ENCODE measurements at regions not wholly inside any gene's neighbourhood (a gene's known extent, or its start where the extent isn't known, plus 50 kb on each side); places are given as distances from the start of the nearest gene placed in this dataset.

DNA sequence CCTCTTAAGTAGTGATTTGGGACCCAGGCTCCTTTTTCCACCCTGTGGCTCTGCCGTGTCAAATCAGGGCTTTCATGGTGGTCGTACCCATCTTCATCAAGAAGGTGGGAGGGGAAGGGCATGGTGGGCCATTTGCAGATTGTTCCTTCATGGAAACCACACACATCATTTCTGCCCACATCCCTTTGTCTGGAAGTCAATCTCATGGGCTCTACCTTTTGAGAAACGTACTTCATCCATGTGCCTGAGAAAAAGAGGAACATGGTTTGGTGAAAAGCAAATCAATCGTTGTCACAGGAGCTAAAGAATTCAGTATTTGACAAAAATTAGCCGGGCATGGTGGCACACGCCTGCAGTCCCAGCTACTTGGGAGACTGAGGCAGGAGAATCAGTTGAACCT lies 233.4 kb downstream of the FOXO1 start:
- no peak for DNase-seq (ENCODE audit: low read depth)

- no peak for DNase-seq (ENCODE audit: low read depth)
Measured at GRCh38 chr13:40433577-40433976, 232.9 kb downstream of the FOXO1 start.

GRCh38 chr13:40434516-40435397 lies 231.7 kb downstream of the FOXO1 start:
- DNase-seq (ENCODE audit: low read depth), result no peak

DNA sequence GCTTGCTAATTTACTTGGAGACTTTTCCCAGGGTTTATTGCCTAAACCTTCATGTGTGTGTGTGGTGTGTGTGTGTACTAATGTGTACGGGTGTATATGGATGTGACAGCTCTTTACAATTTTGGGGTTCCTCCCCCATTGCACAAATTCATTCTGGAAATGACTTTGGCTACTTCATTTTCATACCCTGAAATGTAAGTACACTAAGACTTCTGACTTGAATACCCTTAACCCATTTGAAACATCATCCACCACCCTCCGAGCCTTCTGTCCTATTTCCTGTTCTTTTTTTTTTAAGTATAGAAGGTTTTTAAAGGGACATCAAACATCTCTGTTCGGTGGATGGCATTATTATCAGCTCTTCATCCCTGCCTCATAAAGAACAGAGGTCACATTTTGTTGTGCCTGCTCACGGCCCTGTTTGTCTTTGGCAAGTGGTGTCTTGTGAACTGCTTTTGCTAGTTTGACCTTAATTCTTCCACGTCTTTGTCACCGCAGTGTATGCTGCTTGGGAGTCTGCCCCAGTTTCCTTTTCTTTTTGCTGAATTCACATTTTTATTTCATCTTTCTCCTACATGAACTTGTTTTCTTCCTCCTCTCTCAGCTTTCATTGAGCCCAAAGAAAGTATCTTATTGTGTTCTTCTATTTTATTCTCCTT lies 228.3 kb downstream of the FOXO1 start:
- DNase-seq (ENCODE audit: low read depth), result no peak

- DNase-seq (ENCODE audit: low read depth), result no peak
Measured at GRCh38 chr13:40438999-40439797, 227.2 kb downstream of the FOXO1 start.

DNA sequence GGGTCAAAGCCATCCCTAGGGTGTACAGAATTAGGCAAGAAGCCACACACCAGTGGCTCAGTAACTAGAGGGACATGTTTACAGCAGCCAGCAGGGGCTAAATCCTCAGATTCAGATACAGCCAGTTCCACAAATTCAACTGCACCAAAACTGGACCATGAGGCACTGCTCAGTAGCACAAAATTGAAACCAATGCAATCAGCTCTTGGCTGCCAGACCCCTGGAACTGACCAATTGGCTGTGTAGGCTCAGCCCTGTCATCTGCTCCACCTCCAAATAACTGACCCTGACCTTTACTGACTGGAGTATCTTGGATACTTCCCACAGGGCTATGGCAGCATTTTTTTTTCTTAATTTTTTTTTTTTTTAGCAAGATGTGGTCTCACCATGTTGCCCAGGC lies 226.5 kb downstream of the FOXO1 start:
- no peak for DNase-seq (ENCODE audit: low read depth)

DNA sequence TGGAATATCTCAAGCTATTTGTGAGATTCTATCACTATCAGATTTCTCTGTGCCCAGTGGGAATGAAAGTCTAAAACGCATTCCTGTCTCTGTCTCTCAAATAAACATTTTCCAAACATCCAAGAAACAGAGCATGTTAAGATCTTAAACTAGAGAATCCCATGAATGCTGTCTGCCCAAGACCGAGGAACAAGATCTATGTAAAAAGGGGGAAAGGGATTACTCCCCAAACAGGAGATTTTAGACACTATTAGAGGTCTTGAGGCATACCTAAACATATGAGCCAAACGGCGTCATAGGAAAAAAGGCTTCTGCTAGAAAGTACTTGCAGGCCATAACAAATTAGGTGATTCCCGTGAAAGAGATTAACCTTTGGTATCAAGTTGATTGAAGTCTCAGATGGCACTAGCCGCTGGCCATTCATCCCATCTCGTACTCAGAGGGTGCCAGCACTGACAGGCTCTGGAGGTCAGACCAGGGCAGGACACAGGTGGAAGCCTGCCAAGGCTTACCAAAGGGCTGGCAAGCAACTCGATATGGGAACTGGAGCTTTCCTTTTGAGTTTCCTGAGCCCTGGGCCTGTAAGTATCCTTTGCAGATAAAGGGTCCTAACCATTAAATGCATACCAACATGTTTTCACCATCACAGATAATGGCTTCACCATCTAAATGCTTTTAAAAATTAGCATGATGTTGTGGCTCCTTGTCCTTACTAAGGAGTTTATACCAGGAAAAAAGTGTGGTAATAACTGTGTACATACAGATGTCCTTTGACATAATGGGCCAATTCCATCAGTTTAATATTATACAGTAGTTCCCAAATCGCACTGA lies 225.2 kb downstream of the FOXO1 start:
- DNase-seq (ENCODE audit: low read depth), result no peak

GRCh38 chr13:40442231-40442630 lies 224.2 kb downstream of the FOXO1 start:
- no peak for DNase-seq (ENCODE audit: low read depth)

- DNase-seq (ENCODE audit: low read depth), result no peak
Measured at GRCh38 chr13:40442826-40443225, 223.6 kb downstream of the FOXO1 start.

GRCh38 chr13:40444241-40444640 lies 222.2 kb downstream of the FOXO1 start:
- no peak for DNase-seq (ENCODE audit: low read depth)

- DNase-seq (ENCODE audit: low read depth), result peak; percentile 22
Measured at GRCh38 chr13:40445557-40445990, 220.9 kb downstream of the FOXO1 start.

- DNase-seq (ENCODE audit: low read depth), result peak; percentile 14
Measured at GRCh38 chr13:40446365-40446764, 220.1 kb downstream of the FOXO1 start.

GRCh38 chr13:40447857-40448256 lies 218.6 kb downstream of the FOXO1 start:
- no peak for DNase-seq (ENCODE audit: low read depth)

DNA sequence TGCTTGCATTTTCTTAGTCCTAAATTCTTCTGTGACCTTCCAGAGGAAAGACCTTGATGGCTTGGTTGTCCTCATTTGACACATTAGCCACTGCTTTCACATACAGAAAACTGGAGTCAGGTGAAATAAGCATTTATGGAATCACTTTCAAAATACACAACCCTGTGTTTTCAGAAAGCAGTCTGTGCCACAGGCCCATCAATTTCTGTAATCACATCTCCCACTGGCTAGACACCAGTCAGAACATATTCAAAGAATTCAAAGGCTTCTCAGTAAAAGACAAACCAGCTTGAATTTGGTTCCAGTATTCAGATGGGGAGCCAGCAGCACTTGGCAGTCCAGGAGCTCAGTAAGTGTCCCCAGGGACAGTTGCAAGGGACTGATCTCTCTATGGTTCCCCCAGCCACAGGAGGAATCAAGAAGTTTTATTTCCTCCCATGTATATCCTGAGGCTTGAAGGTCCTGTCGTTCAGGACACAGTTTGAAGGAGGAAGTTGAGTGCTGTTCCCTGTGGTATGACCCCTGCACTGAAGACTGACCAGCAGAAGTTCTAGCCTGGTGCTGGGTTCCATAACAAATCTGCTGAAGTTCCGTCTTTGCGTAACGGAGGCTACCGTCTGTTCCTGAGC lies 214.3 kb downstream of the FOXO1 start:
- no peak for DNase-seq (ENCODE audit: low read depth)

- no peak for DNase-seq (ENCODE audit: low read depth)
Measured at GRCh38 chr13:40452741-40453334, 213.6 kb downstream of the FOXO1 start.

DNA sequence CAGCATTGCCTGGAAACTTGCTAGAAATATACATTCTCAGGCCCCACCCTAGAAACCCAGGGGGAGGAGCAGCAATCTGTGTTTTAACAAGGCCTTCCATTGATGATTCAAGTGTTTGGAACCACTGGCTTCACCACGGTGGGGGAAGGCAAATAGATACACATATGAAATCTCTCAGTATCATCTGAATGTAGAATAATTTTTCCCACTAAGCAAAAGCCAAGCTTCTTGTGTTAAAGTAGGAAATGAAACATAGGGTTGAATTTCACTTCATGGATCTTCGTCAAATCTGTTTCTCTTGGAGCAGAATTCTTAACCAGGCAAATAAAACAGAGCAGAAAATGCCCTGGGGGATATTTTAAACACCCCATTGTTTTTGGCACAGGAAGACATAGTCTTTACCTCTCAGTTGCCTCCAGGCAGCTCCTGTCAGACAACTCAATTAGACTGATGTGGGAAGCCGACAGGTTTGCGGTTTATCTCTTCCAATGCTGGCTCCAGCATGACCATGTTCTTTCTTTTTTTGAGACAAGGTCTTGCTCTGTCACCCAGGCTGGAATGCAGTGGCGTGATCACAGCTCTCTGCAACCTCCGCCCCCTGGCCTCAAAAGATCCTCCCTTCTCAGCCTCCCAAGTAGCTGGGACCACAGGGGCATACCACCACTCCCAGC lies 213.0 kb downstream of the FOXO1 start:
- DNase-seq (ENCODE audit: low read depth), result no peak

DNA sequence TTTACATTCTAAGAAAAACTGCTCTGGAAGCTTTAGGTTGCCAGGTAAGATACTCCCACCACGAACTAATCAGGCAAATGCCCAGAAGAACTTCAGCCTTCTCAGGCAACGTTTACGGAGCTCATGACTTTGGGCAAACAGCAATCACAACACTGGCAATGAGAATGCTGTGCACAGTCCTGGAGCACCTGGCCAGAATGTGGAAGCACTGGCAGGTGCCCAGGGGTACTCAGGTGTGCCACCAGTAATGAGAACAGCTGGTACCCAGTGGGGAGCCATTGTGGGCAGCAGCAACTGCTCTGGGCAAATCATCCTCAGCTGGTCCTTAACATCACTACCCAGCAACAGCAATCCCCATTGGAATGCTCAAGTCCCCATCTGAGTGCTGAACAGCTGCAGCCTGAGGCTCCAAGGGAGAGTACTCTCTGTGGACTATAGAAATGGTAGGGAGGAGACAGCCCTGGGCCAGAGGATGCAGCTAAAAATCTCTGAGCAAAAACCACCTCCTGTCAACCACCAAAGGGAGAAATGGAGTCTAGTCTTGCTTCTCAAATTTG lies 210.0 kb downstream of the FOXO1 start:
- no peak for DNase-seq (ENCODE audit: low read depth)

DNA sequence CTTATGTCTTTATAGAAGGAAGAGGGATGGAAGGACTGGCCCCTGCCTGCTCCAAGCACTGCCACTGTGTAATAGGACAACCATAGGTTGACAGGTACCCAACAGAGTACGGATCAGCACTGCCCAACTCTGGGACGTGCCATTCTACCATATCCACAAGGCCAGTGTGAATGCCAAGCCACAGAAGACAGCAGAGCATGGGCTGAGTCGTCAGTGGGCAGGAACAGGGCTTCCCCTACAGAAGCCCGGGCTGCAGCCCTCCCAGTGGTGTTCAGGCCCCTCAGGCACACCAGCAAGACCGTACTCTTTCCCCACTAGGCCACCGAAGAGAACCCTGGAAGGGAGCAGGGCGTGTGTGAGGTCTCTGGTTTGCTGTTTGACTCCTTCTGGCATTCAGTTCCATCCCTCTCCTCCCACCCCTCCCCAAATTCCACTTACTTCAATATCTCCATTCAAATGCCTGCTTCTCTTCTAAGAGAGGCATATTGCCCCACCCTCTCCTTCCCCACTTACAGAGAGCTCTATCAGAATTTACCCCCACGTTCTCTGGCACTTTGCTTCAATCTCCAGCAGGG lies 209.4 kb downstream of the FOXO1 start:
- DNase-seq (ENCODE audit: low read depth), result no peak

DNA sequence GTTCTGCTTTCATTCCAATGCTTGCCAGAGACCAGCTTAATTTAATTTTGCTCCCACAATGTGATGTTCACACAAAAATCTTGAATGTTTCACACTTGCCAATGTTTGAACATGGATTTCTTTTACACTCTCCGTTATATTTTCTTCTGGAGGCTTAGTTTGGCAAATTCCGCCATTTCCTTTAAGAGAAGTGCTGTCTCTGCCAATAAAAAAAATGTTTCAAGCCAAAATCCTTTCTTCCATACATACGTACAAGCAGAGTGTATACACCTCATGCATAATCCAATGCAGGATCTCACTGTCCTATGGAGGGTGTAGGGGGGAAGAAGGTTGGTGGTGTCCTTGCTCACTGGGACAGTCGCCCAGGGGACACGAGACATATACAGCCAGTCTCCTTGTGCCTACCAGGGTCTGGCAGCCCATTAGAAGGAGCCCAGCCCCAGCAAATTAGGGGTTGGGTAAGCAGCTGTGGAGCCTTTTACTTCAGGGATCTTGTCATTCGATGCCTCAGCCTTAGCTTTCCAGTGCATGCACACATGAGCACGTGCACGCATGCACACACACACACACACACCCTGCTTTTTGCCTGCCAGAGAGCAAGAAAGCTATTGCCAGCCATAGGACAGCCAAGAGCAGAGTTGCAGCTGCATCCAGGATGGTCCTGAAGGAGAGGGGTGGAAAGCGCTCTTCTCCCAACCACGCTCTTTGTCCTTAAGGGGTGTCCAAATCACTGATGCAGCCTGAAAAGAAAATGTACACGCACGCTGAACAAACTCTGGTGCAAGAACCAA lies 208.3 kb downstream of the FOXO1 start:
- no peak for DNase-seq (ENCODE audit: low read depth)
